Loucy (cell line): ENCODE measurements at regions not wholly inside any gene's neighbourhood (a gene's known extent, or its start where the extent isn't known, plus 50 kb on each side); places are given as distances from the start of the nearest gene placed in this dataset.

Experiments used
- H2AFZ ChIP-seq: fragments of 200-600 bp; sonication (generic); 2 replicates; pipeline ENCODE4 v1.6.0; 2016; ENCODE audit warnings: antibody characterized with exemption, mild to moderate bottlenecking, low read length, moderate library complexity
- H3F3A ChIP-seq: fragments of 200-600 bp; 2 replicates; pipeline ENCODE4 v1.6.0; 2016; ENCODE audit warnings: antibody characterized with exemption, low read depth, mild to moderate bottlenecking
- H3K27me3 ChIP-seq: fragments of 200-600 bp; sonication (generic); 2 replicates; pipeline ENCODE4 v1.6.1; 2014; ENCODE audit warnings: low read length, mild to moderate bottlenecking; ENCODE audit not compliant: insufficient read depth, poor library complexity, severe bottlenecking
- H3K36me3 ChIP-seq: fragments of 200-600 bp; sonication (generic); 2 replicates; pipeline ENCODE4 v1.6.1; 2016; ENCODE audit warnings: low read length; ENCODE audit not compliant: insufficient read depth
- H3K4me1 ChIP-seq: fragments of 200-600 bp; sonication (generic); 2 replicates; pipeline ENCODE4 v1.5.1; 2014; ENCODE audit warnings: low read length, mild to moderate bottlenecking; ENCODE audit not compliant: insufficient read depth, poor library complexity, severe bottlenecking
- H3K4me2 ChIP-seq: fragments of 200-600 bp; sonication (generic); 2 replicates; pipeline ENCODE4 v1.6.0; 2014; ENCODE audit warnings: antibody characterized with exemption, low read length, low read depth, mild to moderate bottlenecking; ENCODE audit not compliant: poor library complexity, severe bottlenecking
- H3K4me3 ChIP-seq: fragments of 200-600 bp; sonication (generic); 2 replicates; pipeline ENCODE4 v1.5.1; 2014; ENCODE audit warnings: low read length, mild to moderate bottlenecking, mixed read lengths; ENCODE audit not compliant: poor library complexity, severe bottlenecking
- H3K79me2 ChIP-seq: fragments of 200-600 bp; sonication (generic); 2 replicates; pipeline ENCODE4 v1.6.1; 2014; ENCODE audit warnings: low read length; ENCODE audit not compliant: insufficient read depth
- H3K9ac ChIP-seq: fragments of 200-600 bp; sonication (generic); 2 replicates; pipeline ENCODE4 v1.6.0; 2014; ENCODE audit warnings: mild to moderate bottlenecking, low read depth, low read length, moderate library complexity; ENCODE audit not compliant: poor library complexity, severe bottlenecking
- H3K9me2 ChIP-seq: fragments of 200-600 bp; sonication (generic); replicated peaks from 2 replicates; pipeline ENCODE4 v1.6.1; 2016; ENCODE audit warnings: low read depth, low read length, mixed read lengths
- H3K9me3 ChIP-seq: fragments of 200-600 bp; sonication (generic); 2 replicates; pipeline ENCODE4 v1.6.1; 2014; ENCODE audit warnings: mild to moderate bottlenecking, antibody characterized with exemption, low read length, low read depth; ENCODE audit not compliant: insufficient read depth
- H4K20me1 ChIP-seq: fragments of 200-600 bp; sonication (generic); 2 replicates; pipeline ENCODE4 v1.6.0; 2014; ENCODE audit warnings: antibody characterized with exemption, low read length, mild to moderate bottlenecking; ENCODE audit not compliant: insufficient read depth, poor library complexity, severe bottlenecking
- CTCF ChIP-seq: fragments of 200-600 bp; sonication (generic); conservative IDR thresholded peaks from 2 replicates; pipeline ENCODE4 v1.5.1; 2014; ENCODE audit warnings: mild to moderate bottlenecking, antibody characterized with exemption, low read length
- EZH2phosphoT487 ChIP-seq: fragments of 200-600 bp; IDR thresholded peaks from 2 replicates; pipeline ENCODE4 v1.6.1; 2018; ENCODE audit warnings: antibody characterized with exemption, mild to moderate bottlenecking, moderate library complexity, borderline replicate concordance

DNA sequence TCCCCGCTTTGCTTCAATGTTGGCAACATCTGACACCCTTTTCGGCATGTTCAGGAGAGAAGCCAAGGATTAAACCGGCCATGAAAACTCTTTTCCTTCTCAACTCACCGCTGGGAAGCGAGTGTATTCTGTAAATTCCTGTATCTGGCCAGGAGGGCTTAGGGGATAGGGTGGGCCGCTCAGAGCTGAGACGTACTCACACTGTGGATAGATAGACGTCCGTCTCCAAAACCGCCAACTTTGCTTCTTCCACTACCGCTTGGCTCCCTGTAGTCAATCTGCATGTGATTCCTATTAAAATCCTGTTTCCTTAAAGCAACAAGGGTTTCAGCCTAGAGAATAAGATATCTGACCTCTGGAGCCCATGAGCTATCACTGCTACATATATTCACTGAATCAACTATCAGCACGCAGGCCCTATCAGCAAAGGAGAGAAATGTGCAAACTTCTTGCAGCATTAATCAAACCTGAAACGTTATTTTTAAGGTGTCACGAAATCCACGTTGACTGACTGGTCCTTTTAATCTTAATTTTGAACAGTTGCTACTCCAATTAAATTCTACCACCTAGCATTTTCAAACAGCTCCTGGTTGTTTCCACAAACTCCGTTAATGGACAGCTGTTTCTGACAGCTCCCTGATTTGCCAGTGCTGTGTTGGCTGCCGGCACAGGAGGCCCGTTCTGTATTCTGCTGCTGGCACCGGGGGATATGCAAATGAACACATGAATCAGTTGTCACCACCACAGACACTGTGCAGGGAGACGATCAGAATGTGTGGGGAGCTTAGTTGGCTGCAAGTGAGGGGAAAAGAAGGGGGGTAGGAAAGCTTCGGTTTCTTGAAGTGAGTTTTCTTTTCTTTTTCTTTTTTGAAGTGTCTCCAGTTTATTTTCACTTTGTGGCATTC, 438.9 kb upstream of the ARRDC4 start:
- no peak overlapping the region for H3K4me2 ChIP-seq
- no peak overlapping the region for H3K9ac ChIP-seq
- TF ChIP-seq EZH2phosphoT487 (no peak), CTCF (no peak)
- H3K9me2 ChIP-seq, result no peaks in the 10 kb centered on the region
- no peaks in the 10 kb centered on the region for H3K4me1 ChIP-seq
- H3K9me3 ChIP-seq, result no peaks in the 10 kb centered on the region
- H3K27me3 ChIP-seq, result no peaks in the 10 kb centered on the region
- no peaks in the 10 kb centered on the region for H3K36me3 ChIP-seq
- no peaks in the 10 kb centered on the region for H4K20me1 ChIP-seq
- H3K4me3 ChIP-seq, result no peak overlapping the region
- no peaks in the 10 kb centered on the region for H3K79me2 ChIP-seq
- H3F3A ChIP-seq, result no peaks in the 10 kb centered on the region
- H2AFZ ChIP-seq, result no peak overlapping the region

DNA sequence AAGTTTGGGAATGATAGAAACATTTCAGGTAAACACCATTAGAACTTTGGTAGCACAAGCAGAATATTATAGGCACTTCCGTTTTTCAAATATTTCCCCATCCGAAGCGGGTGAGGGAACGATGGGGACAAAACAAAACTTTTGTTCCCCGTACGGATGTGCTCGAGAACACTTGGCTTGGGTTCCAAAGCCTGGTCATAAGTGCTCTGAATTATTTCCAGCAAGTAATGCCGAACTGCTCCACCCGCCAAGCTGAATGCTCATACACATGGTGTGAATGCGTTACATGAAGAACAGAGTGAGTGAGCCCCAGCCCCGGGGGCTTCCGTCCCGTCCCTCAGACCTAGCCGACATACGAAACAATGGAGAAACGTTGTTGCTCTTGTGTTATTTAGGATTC, 438.2 kb upstream of the ARRDC4 start:
- no peaks in the 10 kb centered on the region for H3K36me3 ChIP-seq
- no peaks in the 10 kb centered on the region for H3K4me1 ChIP-seq
- H3K9me2 ChIP-seq, result no peaks in the 10 kb centered on the region
- H2AFZ ChIP-seq, result no peak overlapping the region
- no peaks in the 10 kb centered on the region for H3K9me3 ChIP-seq
- no peaks in the 10 kb centered on the region for H4K20me1 ChIP-seq
- no peak overlapping the region for H3K9ac ChIP-seq
- H3F3A ChIP-seq, result no peaks in the 10 kb centered on the region
- H3K4me2 ChIP-seq, result no peak overlapping the region
- no peaks in the 10 kb centered on the region for H3K27me3 ChIP-seq
- no peaks in the 10 kb centered on the region for H3K79me2 ChIP-seq
- no peak overlapping the region for H3K4me3 ChIP-seq
- TF ChIP-seq EZH2phosphoT487 (no peak), CTCF (no peak)

- no peak for TF ChIP-seq EZH2phosphoT487
- no peak for TF ChIP-seq CTCF
- Histone ChIP-seq H3K27me3 (no peaks in the 10 kb centered on the region), H3K79me2 (no peaks in the 10 kb centered on the region), H3K36me3 (no peaks in the 10 kb centered on the region), H3K9ac (no peak overlapping the region), H2AFZ (no peak overlapping the region), H3K9me3 (no peaks in the 10 kb centered on the region), H4K20me1 (no peaks in the 10 kb centered on the region), H3K9me2 (no peaks in the 10 kb centered on the region), H3K4me2 (no peak overlapping the region), H3F3A (no peaks in the 10 kb centered on the region), H3K4me1 (no peaks in the 10 kb centered on the region), H3K4me3 (no peak overlapping the region)
These were observed 434.7 kb upstream of the ARRDC4 start for GRCh38 chr15:97525809-97526208.
